OCI-LY7 (cell line): ENCODE measurements at regions not wholly inside any gene's neighbourhood (a gene's known extent, or its start where the extent isn't known, plus 50 kb on each side); places are given as distances from the start of the nearest gene placed in this dataset.

ENCODE experiments used
- BruUV-seq: library from RNA; stranded (reverse); fragments of 400-500 nt; replicated peaks from 2 replicates; lab custom pipeline; 2021; lab: Mats Ljungman, UMichigan
- CTCF ChIA-PET: fragments of 300-600 bp; sonication (Branson Sonifier 250); formaldehyde crosslinking; loops from one replicate; lab custom pipeline; 2022; ENCODE audit warnings: antibody characterized with exemption; ENCODE audit not compliant: unreplicated experiment; lab: Charles Lee
- POLR2A ChIA-PET: fragments of 300-600 bp; sonication (Branson Sonifier 250); formaldehyde crosslinking; loops from one replicate; lab custom pipeline; 2022; ENCODE audit warnings: antibody characterized with exemption; lab: Charles Lee
- DNase-seq: peaks from one replicate; pipeline ENCODE4 v3.0.0-alpha.2; 2015; ENCODE audit warnings: low spot score
- H2AFZ ChIP-seq: fragments of 200-600 bp; sonication (generic), shearing (Covaris generic); 2 replicates; pipeline ENCODE4 v1.6.1; 2014; ENCODE audit warnings: mild to moderate bottlenecking, antibody characterized with exemption, low read length, moderate library complexity
- H3K27ac ChIP-seq: fragments of 200-600 bp; sonication (generic); 2 replicates; pipeline ENCODE4 v1.5.1; 2014; ENCODE audit warnings: mixed run types, low read depth, mild to moderate bottlenecking, moderate library complexity, low read length, inconsistent platforms; ENCODE audit not compliant: poor library complexity, severe bottlenecking
- H3K36me3 ChIP-seq: fragments of 200-600 bp; sonication (generic); 2 replicates; pipeline ENCODE4 v1.6.1; 2014; ENCODE audit warnings: mild to moderate bottlenecking, antibody characterized with exemption, low read length, moderate library complexity, mixed read lengths; ENCODE audit not compliant: insufficient read depth
- H3K4me1 ChIP-seq: fragments of 200-600 bp; sonication (generic); 2 replicates; pipeline ENCODE4 v1.5.1; 2014; ENCODE audit warnings: mild to moderate bottlenecking, low read length; ENCODE audit not compliant: insufficient read depth, poor library complexity, severe bottlenecking
- H3K4me2 ChIP-seq: fragments of 200-600 bp; sonication (generic); 2 replicates; pipeline ENCODE4 v1.6.1; 2014; ENCODE audit warnings: mild to moderate bottlenecking, low read length
- H3K4me3 ChIP-seq: fragments of 200-600 bp; sonication (generic); 2 replicates; pipeline ENCODE4 v1.5.1; 2014; ENCODE audit warnings: mild to moderate bottlenecking, low read depth, low read length; ENCODE audit not compliant: poor library complexity, severe bottlenecking
- H3K79me2 ChIP-seq: fragments of 200-600 bp; sonication (generic); 2 replicates; pipeline ENCODE4 v1.6.1; 2016; ENCODE audit warnings: low read depth, mild to moderate bottlenecking, low read length, moderate library complexity, mixed read lengths; ENCODE audit not compliant: insufficient read depth
- H3K9me2 ChIP-seq: fragments of 200-600 bp; sonication (generic); 2 replicates; pipeline ENCODE4 v1.6.1; 2016; ENCODE audit warnings: mild to moderate bottlenecking, low read length, mixed read lengths; ENCODE audit not compliant: insufficient read depth
- H3K9me3 ChIP-seq: fragments of 200-600 bp; sonication (generic); 2 replicates; pipeline ENCODE4 v1.6.1; 2014; ENCODE audit warnings: mild to moderate bottlenecking, mixed run types, low read length, mixed read lengths
- H4K20me1 ChIP-seq: fragments of 200-600 bp; sonication (generic); 2 replicates; pipeline ENCODE4 v1.6.1; 2014; ENCODE audit warnings: mild to moderate bottlenecking, antibody characterized with exemption, low read length, moderate library complexity, mixed read lengths; ENCODE audit not compliant: insufficient read depth
- CTCF ChIP-seq: fragments of 200-600 bp; sonication (generic); conservative IDR thresholded peaks from 2 replicates; pipeline ENCODE4 v1.5.1; 2014; ENCODE audit warnings: mild to moderate bottlenecking, antibody characterized with exemption, low read length, moderate library complexity, mixed read lengths
- EZH2phosphoT487 ChIP-seq: fragments of 200-600 bp; sonication (generic); IDR thresholded peaks from 2 replicates; pipeline ENCODE4 v1.6.1; 2018; ENCODE audit warnings: low read depth, borderline replicate concordance, mild to moderate bottlenecking, mixed run types, antibody characterized with exemption, low read length, moderate library complexity, mixed read lengths
- intact Hi-C: fragments of 100-400 bp; cut with micrococcal nuclease; formaldehyde crosslinking; loops from one replicate; pipeline ENCODE4 v1.10.0; 2022; ENCODE audit not compliant: unreplicated experiment

GRCh38 chr7:9189703-9190102 lies 756.3 kb downstream of the NXPH1 start:
- Histone ChIP-seq H3K4me2 (no peak overlapping the region), H3K4me3 (no peak overlapping the region), H3K4me1 (no peaks in the 10 kb centered on the region), H3K9me3 (no peaks in the 10 kb centered on the region), H3K36me3 (no peaks in the 10 kb centered on the region), H2AFZ (no peak overlapping the region), H3K27ac (no peak overlapping the region), H3K79me2 (no peaks in the 10 kb centered on the region), H3K9me2 (no peaks in the 10 kb centered on the region), H4K20me1 (no peaks in the 10 kb centered on the region)
- TF ChIP-seq EZH2phosphoT487, result no peak
- no peak for TF ChIP-seq CTCF
- ChIA-PET CTCF (no interaction called here), POLR2A (interaction anchor here (0.6 kb wide), 1 partner anchor 86 kb away, joined by 4 read pairs; no protein-coding TSS in a partner anchor)
- no peak for DNase-seq
- no TSS peak for BruUV-seq
- intact Hi-C loops, result no loop called here

- Histone ChIP-seq H3K36me3 (no peaks in the 10 kb centered on the region), H3K9me3 (no peaks in the 10 kb centered on the region), H3K4me2 (no peak overlapping the region), H4K20me1 (no peaks in the 10 kb centered on the region), H2AFZ (no peak overlapping the region), H3K79me2 (no peaks in the 10 kb centered on the region), H3K4me1 (no peaks in the 10 kb centered on the region), H3K9me2 (no peaks in the 10 kb centered on the region), H3K4me3 (no peak overlapping the region), H3K27ac (no peak overlapping the region)
- ChIA-PET POLR2A (no interaction called here), CTCF (no interaction called here)
- no peak for DNase-seq
- no TSS peak for BruUV-seq
- TF ChIP-seq CTCF (no peak), EZH2phosphoT487 (no peak)
- intact Hi-C loops, result no loop called here
Observed at GRCh38 chr7:9192969-9193368, 759.6 kb downstream of the NXPH1 start.

- Histone ChIP-seq H3K9me2 (no peaks in the 10 kb centered on the region), H4K20me1 (no peaks in the 10 kb centered on the region), H3K4me3 (no peak overlapping the region), H3K36me3 (no peaks in the 10 kb centered on the region), H2AFZ (no peak overlapping the region), H3K9me3 (no peaks in the 10 kb centered on the region), H3K4me2 (no peak overlapping the region), H3K4me1 (no peaks in the 10 kb centered on the region), H3K79me2 (no peaks in the 10 kb centered on the region), H3K27ac (no peak overlapping the region)
- BruUV-seq, result no TSS peak
- CTCF ChIA-PET, result no interaction called here
- intact Hi-C loops, result no loop called here
- POLR2A ChIA-PET, result no interaction called here
- no peak for DNase-seq
- TF ChIP-seq EZH2phosphoT487 (no peak), CTCF (no peak)
Observed at GRCh38 chr7:9200626-9201025, 767.2 kb downstream of the NXPH1 start.
